ENCODE measurements at regions not wholly inside any gene's neighbourhood (a gene's known extent, or its start where the extent isn't known, plus 50 kb on each side); places are given as distances from the start of the nearest gene placed in this dataset.

GRCh38 chr4:173913496-173913895 lies 370.0 kb downstream of the FBXO8 start:
- H3K36me3 Mint-ChIP-seq (ENCODE audit: insufficient read depth in 1 of 3, low read depth in 3 of 3) = no peaks in the 10 kb centered on the region
- Histone ChIP-seq H3K18ac (ENCODE audit: insufficient read length, low read depth, low read length) (no peak overlapping the region), H2BK5ac (ENCODE audit: insufficient read length, low read length) (no peak overlapping the region), H2BK120ac (ENCODE audit: low read depth, low read length, poor library complexity, severe bottlenecking) (no peak overlapping the region), H2BK15ac (ENCODE audit: low read depth, low read length) (no peak overlapping the region), H4K5ac (ENCODE audit: insufficient read length, low read depth, low read length) (no peak overlapping the region), H3K4ac (ENCODE audit: low read depth, low read length) (no peak overlapping the region), H4K91ac (ENCODE audit: insufficient read length, low read depth, low read length) (no peak overlapping the region), H3K27me3 (ENCODE audit: insufficient read depth, low read length) (no peaks in the 10 kb centered on the region), H4K8ac (replicated peaks; ENCODE audit: insufficient read length, low read depth, low read length) (no peak overlapping the region), H3K56ac (ENCODE audit: insufficient read length, low read depth, low read length) (no peak overlapping the region), H2AK5ac (ENCODE audit: insufficient read length, low read length) (no peak overlapping the region), H3K9me3 (ENCODE audit: control insufficient read depth, low read depth, low read length) (no peaks in the 10 kb centered on the region), H3K4me2 (ENCODE audit: insufficient read depth, insufficient read length, low read length) (no peak overlapping the region), H2BK20ac (ENCODE audit: low read depth, low read length, poor library complexity, severe bottlenecking) (no peak overlapping the region), H2AFZ (ENCODE audit: low read length) (no peak overlapping the region), H2BK12ac (ENCODE audit: insufficient read length, low read depth, low read length) (no peak overlapping the region), H3K14ac (ENCODE audit: insufficient read depth, low read length) (no peak overlapping the region), H3K23ac (ENCODE audit: insufficient read length, low read depth, low read length) (no peak overlapping the region), H3K79me1 (ENCODE audit: insufficient read depth, low read depth, low read length, poor library complexity, severe bottlenecking) (no peaks in the 10 kb centered on the region), H3K9ac (ENCODE audit: extremely low read depth, insufficient read length, low read length) (no peak overlapping the region), H3K27ac (ENCODE audit: insufficient read length, low read depth, low read length) (no peak overlapping the region), H3K4me1 (ENCODE audit: insufficient read depth, low read length) (peaks cover 2% of the 10 kb centered on the region; the same call in 1 of the 2 replicates), H3K79me2 (ENCODE audit: insufficient read depth, low read length) (no peaks in the 10 kb centered on the region), H3K23me2 (ENCODE audit: insufficient read length, low read depth, low read length, poor library complexity, severe bottlenecking) (no peaks in the 10 kb centered on the region), H4K20me1 (ENCODE audit: control insufficient read depth, insufficient read depth, insufficient read length) (no peaks in the 10 kb centered on the region), H3T11ph (ENCODE audit: low read length) (no peak overlapping the region)
- no peak overlapping the region for H3K4me3 Mint-ChIP-seq
- H3K9me3 Mint-ChIP-seq = no peaks in the 10 kb centered on the region
- WGBS (ENCODE audit: extremely low coverage, insufficient read length, low lambda C conversion rate) = no CpG with 5 or more reads among the region's 6 CpGs
- no peak for DNase-seq
- H3K27me3 Mint-ChIP-seq (ENCODE audit: low read depth) = no peaks in the 10 kb centered on the region
- H3K4me1 Mint-ChIP-seq = peaks cover 7% of the 10 kb centered on the region in 2 experiments; a peak in 3 of 4 replicates
- no peak overlapping the region for H3K27ac Mint-ChIP-seq
- TF ChIP-seq CTCF (conservative IDR thresholded peaks at IDR 0.05) = no peak
